GM12878 (cell line): ENCODE measurements at regions not wholly inside any gene's neighbourhood (a gene's known extent, or its start where the extent isn't known, plus 50 kb on each side); places are given as distances from the start of the nearest gene placed in this dataset.

ENCODE experiments used
- ATAC-seq: fragments of 200-7000 bp; cut with Tn5 transposase; 3 replicates; pipeline ENCODE4 v1.9.1; 2020; ENCODE audit warnings: mild to moderate bottlenecking, moderate library complexity
- BruUV-seq: library from RNA; stranded (reverse); fragments of 400-500 nt; replicated peaks from 2 replicates; lab custom pipeline; 2021; lab: Mats Ljungman, UMichigan
- CTCF ChIA-PET: fragments of 300-600 bp; sonication (Branson Sonifier 250); formaldehyde crosslinking; extraction: SDS; loops from one replicate; lab custom pipeline; 2021; ENCODE audit warnings: inconsistent platforms; lab: Yijun Ruan, JAX
- POLR2A ChIA-PET: fragments of 350-600 bp; formaldehyde crosslinking; extraction: SDS; loops from one replicate; lab custom pipeline; 2021; ENCODE audit warnings: inconsistent platforms; lab: Charles Lee
- RAD21 ChIA-PET: fragments of 300-600 bp; sonication (Branson Sonifier 250); formaldehyde crosslinking; loops from one replicate; lab custom pipeline; 2023; ENCODE audit warnings: antibody characterized with exemption; ENCODE audit not compliant: unreplicated experiment; lab: Charles Lee
- SMC1A ChIA-PET: fragments of 300-600 bp; sonication (Branson Sonifier 250); formaldehyde crosslinking; loops from one replicate; lab custom pipeline; 2023; ENCODE audit not compliant: unreplicated experiment, uncharacterized antibody; lab: Charles Lee
- DNase-seq: peaks from one replicate; pipeline ENCODE4 v3.0.0-alpha.2; 2011; ENCODE audit warnings: low read depth, low spot score
- FAIRE-seq: peaks from 3 replicates; lab custom pipeline; 2011; peaks lifted over from hg19 to GRCh38; lab: Jason Lieb, UNC
- H2AFZ ChIP-seq: 2 replicates; pipeline ENCODE4 v1.6.0; 2011; ENCODE audit warnings: low read depth, low read length, control low read depth; ENCODE audit not compliant: control insufficient read depth
- H3K27ac ChIP-seq: 2 replicates; pipeline ENCODE4 v1.5.1; 2011; ENCODE audit warnings: control low read depth; ENCODE audit not compliant: control insufficient read depth, insufficient read depth
- H3K27me3 ChIP-seq, 2 experiments: replicated peaks in 1 of 2; 2 replicates each; pipeline versions ENCODE4 v1.6.0 to v1.6.1; 2011; ENCODE audit warnings: low read length in 1 of 2; ENCODE audit not compliant: control insufficient read depth in 2 of 2, insufficient read depth in 2 of 2
- H3K36me3 ChIP-seq, 2 experiments: 2 replicates each; pipeline ENCODE4 v1.5.1; 2011; ENCODE audit warnings: low read length in 1 of 2; ENCODE audit not compliant: control insufficient read depth in 2 of 2, insufficient read depth in 2 of 2
- H3K4me1 ChIP-seq: 2 replicates; pipeline ENCODE4 v1.6.1; 2011; ENCODE audit warnings: mild to moderate bottlenecking, low read length, moderate library complexity, mixed read lengths; ENCODE audit not compliant: control insufficient read depth, insufficient read depth
- H3K4me2 ChIP-seq: 2 replicates; pipeline ENCODE4 v1.6.0; 2011; ENCODE audit warnings: control low read depth; ENCODE audit not compliant: control insufficient read depth, insufficient read depth
- H3K4me3 ChIP-seq: fragments of 200-600 bp; sonication (generic); 2 replicates; pipeline ENCODE4 v1.5.1; 2016
- H3K79me2 ChIP-seq: 2 replicates; pipeline ENCODE4 v1.6.0; 2011; ENCODE audit warnings: low read length; ENCODE audit not compliant: control insufficient read depth, insufficient read depth
- H3K9ac ChIP-seq: 2 replicates; pipeline ENCODE4 v1.8.0; 2011; ENCODE audit warnings: low read length, control low read depth, mixed read lengths; ENCODE audit not compliant: control insufficient read depth, insufficient read depth
- H3K9me3 ChIP-seq: replicated peaks from 3 replicates; pipeline ENCODE4 v1.5.1; 2011; ENCODE audit warnings: mild to moderate bottlenecking, low read length; ENCODE audit not compliant: control insufficient read depth, insufficient read depth
- H4K20me1 ChIP-seq: 2 replicates; pipeline ENCODE4 v1.6.0; 2011; ENCODE audit not compliant: control insufficient read depth, insufficient read depth
- ASH2L ChIP-seq: fragments of 300-600, 200-600 bp; sonication (generic); IDR thresholded peaks from 2 replicates; pipeline ENCODE4 v1.6.1; 2017; ENCODE audit warnings: low read depth, mild to moderate bottlenecking, borderline replicate concordance
- BHLHE40 ChIP-seq, 2 experiments: fragments of 450-650 bp in 1 of 2; IDR thresholded peaks; 2 replicates each; pipeline ENCODE4 v1.6.1; 2011 to 2017; ENCODE audit warnings: low read depth in 2 of 2, borderline replicate concordance in 1 of 2, improper control_type of control experiment in 1 of 2, low read length in 1 of 2, mild to moderate bottlenecking in 1 of 2
- MEF2A ChIP-seq: IDR thresholded peaks from 2 replicates; pipeline ENCODE4 v1.6.1; 2011; ENCODE audit warnings: low read depth, mild to moderate bottlenecking, low read length, moderate library complexity; ENCODE audit not compliant: insufficient read depth
- NFIC ChIP-seq: IDR thresholded peaks from 2 replicates; pipeline ENCODE4 v1.6.1; 2012; ENCODE audit warnings: low read depth, mild to moderate bottlenecking, inconsistent platforms, low read length, moderate library complexity
- RAD21 ChIP-seq: IDR thresholded peaks from 2 replicates; pipeline ENCODE4 v1.6.1; 2011; ENCODE audit warnings: mild to moderate bottlenecking, low read depth, low read length, moderate library complexity; ENCODE audit not compliant: insufficient read depth
- SMARCA5 ChIP-seq: fragments of 450-650 bp; IDR thresholded peaks from 2 replicates; pipeline ENCODE4 v1.6.1; 2017; ENCODE audit warnings: mild to moderate bottlenecking
- SREBF1 ChIP-seq: IDR thresholded peaks from 2 replicates; pipeline ENCODE4 v1.6.1; 2012; ENCODE audit warnings: mild to moderate bottlenecking, low read length
- ZNF24 ChIP-seq: fragments of 450-650 bp; IDR thresholded peaks from 2 replicates; pipeline ENCODE4 v1.6.1; 2017; ENCODE audit warnings: antibody characterized with exemption, mild to moderate bottlenecking
- WGBS: methylation state at CpG from one replicate; pipeline ENCODE4 v1.1.6; 2016; ENCODE audit warnings: low lambda C conversion rate; ENCODE audit not compliant: insufficient replicate concordance, insufficient coverage; ENCODE audit errors: missing lambda C conversion rate; 5-methylcytosine and 5-hydroxymethylcytosine counted together
- in situ Hi-C: fragments of 300-500 bp; cut with MboI; formaldehyde crosslinking; loops from 9 replicates; pipeline ENCODE4 v1.14.3; 2018; ENCODE audit warnings: mixed read lengths
- intact Hi-C: fragments of 100-400 bp; cut with micrococcal nuclease; formaldehyde crosslinking; loops from one replicate; pipeline ENCODE4 v1.14.2; 2022; ENCODE audit not compliant: unreplicated experiment
- TF ChIP-seq, protein P1 (sequence below): fragments of 450-650 bp; IDR thresholded peaks from 2 replicates; pipeline ENCODE4 v1.6.1; 2014; ENCODE audit warnings: mild to moderate bottlenecking
- TF ChIP-seq, protein P2 (sequence below): fragments of 450-650 bp; IDR thresholded peaks from 2 replicates; pipeline ENCODE4 v1.6.1; 2016; ENCODE audit warnings: mild to moderate bottlenecking
- TF ChIP-seq, protein P3 (sequence below): fragments of 150-350 bp; IDR thresholded peaks from 2 replicates; pipeline ENCODE4 v1.6.1; 2016; ENCODE audit warnings: low read depth, low read length
- TF ChIP-seq, protein P4 (sequence below): fragments of 150-350 bp; IDR thresholded peaks from 2 replicates; pipeline ENCODE4 v1.6.1; 2014; ENCODE audit warnings: mild to moderate bottlenecking, low read depth, low read length

DNA sequence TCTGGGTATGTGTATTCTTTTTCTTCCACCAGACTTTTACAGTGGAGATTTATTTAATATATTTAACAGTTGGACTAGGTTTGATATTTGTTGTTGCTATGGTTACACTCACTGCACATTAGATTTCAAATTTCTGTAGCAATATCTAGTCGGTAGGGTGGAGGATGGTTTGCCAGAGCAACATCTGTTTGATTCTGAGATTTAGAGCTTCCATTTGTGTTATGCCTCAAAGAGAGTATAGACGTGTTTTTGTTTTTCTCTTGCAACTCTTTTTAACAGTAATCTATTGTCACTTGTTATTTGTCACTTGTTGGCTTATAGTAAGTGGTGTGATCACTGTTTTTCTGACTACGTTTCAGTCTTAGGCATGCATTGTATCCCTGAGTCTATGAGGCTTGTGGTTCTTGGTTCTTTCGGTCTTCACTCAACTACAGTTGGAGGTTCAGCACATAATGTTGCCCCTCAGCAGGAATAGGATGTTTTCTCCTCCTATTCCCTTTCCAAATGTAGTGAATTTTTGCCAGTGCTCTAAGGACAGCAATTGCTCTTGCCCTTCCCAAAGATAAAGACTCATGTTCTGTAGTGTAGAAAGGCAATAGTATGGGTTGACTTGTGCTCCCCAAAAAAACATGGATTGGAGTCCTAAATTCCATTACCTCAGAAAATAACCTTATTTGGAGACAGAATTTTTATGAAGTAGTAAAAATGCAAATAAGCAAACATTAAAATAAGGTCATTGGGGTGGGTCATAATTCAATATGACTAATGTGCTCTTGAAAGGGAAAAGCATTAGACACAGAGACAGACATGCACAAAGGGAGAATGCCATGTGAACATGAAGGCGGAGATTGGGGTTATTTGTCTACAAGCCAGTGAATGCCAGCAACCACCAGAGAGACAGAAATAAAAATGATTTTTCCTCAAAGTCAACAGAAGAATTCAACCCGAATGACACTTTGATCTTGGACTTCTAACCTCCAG is 692.1 kb downstream of the DIPK2A start (continued):
- TF ChIP-seq, protein P1, sequence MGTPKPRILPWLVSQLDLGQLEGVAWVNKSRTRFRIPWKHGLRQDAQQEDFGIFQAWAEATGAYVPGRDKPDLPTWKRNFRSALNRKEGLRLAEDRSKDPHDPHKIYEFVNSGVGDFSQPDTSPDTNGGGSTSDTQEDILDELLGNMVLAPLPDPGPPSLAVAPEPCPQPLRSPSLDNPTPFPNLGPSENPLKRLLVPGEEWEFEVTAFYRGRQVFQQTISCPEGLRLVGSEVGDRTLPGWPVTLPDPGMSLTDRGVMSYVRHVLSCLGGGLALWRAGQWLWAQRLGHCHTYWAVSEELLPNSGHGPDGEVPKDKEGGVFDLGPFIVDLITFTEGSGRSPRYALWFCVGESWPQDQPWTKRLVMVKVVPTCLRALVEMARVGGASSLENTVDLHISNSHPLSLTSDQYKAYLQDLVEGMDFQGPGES, result no peak
- TF ChIP-seq SMARCA5 (no peak), BHLHE40 (IDR thresholded peaks at IDR 0.05; ENCODE audit: borderline replicate concordance in 1 of 2, low read depth in 2 of 2, low read length in 1 of 2) (no peak)

DNA sequence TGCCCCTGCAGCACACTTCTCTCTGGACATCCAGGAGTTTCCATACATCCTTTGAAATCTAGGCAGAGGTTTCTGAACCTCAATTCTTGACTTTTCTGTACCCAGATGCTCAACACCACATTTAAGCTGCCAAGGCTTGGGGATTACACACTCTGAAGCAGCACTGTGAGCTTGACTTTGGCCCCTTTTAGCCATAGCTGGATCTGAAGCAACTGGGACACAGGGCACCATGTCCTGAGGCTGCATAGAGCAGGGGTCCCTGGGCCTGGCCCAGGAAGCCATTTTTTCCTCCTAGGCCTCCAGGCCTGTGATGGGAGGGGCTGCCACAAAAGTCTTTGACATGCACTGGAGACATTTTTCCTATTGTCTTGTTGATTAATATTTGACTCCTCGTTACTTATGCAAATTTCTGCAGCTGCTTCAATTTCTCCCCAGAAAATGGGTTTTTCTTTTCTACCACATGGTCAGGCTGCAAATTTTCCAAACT is 694.0 kb downstream of the DIPK2A start:
- H4K20me1 ChIP-seq, result no peaks in the 10 kb centered on the region
- no peak for ATAC-seq
- no TSS peak for BruUV-seq
- WGBS, result 0% methylated on average over 1 of the region's 1 CpG
- H3K27me3 ChIP-seq, result no peaks in the 10 kb centered on the region
- POLR2A ChIA-PET, result no interaction called here
- no peak overlapping the region for H3K27ac ChIP-seq
- intact Hi-C loops, result no loop called here
- no peaks in the 10 kb centered on the region for H3K4me1 ChIP-seq
- H3K9me3 ChIP-seq, result no peaks in the 10 kb centered on the region; the same call in 2 of the 3 replicates
- RAD21 ChIA-PET, result no interaction called here
- in situ Hi-C loops, result no loop called here
- SMC1A ChIA-PET, result no interaction called here
- no peak for DNase-seq
- no peaks in the 10 kb centered on the region for H3K79me2 ChIP-seq
- no peak for FAIRE-seq
- no peak overlapping the region for H3K4me2 ChIP-seq
- H3K4me3 ChIP-seq, result no peak overlapping the region
- no peak overlapping the region for H3K9ac ChIP-seq
- CTCF ChIA-PET, result no interaction called here
- H3K36me3 ChIP-seq, result no peaks in the 10 kb centered on the region
- H2AFZ ChIP-seq, result no peak overlapping the region
- TF ChIP-seq MEF2A (no peak), ASH2L (no peak), ZNF24 (no peak), NFIC (no peak), SREBF1 (no peak), RAD21 (no peak), SMARCA5 (no peak)
- TF ChIP-seq, protein P2, sequence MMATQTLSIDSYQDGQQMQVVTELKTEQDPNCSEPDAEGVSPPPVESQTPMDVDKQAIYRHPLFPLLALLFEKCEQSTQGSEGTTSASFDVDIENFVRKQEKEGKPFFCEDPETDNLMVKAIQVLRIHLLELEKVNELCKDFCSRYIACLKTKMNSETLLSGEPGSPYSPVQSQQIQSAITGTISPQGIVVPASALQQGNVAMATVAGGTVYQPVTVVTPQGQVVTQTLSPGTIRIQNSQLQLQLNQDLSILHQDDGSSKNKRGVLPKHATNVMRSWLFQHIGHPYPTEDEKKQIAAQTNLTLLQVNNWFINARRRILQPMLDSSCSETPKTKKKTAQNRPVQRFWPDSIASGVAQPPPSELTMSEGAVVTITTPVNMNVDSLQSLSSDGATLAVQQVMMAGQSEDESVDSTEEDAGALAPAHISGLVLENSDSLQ, result no peak
- TF ChIP-seq, protein P3, sequence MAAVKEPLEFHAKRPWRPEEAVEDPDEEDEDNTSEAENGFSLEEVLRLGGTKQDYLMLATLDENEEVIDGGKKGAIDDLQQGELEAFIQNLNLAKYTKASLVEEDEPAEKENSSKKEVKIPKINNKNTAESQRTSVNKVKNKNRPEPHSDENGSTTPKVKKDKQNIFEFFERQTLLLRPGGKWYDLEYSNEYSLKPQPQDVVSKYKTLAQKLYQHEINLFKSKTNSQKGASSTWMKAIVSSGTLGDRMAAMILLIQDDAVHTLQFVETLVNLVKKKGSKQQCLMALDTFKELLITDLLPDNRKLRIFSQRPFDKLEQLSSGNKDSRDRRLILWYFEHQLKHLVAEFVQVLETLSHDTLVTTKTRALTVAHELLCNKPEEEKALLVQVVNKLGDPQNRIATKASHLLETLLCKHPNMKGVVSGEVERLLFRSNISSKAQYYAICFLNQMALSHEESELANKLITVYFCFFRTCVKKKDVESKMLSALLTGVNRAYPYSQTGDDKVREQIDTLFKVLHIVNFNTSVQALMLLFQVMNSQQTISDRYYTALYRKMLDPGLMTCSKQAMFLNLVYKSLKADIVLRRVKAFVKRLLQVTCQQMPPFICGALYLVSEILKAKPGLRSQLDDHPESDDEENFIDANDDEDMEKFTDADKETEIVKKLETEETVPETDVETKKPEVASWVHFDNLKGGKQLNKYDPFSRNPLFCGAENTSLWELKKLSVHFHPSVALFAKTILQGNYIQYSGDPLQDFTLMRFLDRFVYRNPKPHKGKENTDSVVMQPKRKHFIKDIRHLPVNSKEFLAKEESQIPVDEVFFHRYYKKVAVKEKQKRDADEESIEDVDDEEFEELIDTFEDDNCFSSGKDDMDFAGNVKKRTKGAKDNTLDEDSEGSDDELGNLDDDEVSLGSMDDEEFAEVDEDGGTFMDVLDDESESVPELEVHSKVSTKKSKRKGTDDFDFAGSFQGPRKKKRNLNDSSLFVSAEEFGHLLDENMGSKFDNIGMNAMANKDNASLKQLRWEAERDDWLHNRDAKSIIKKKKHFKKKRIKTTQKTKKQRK, result no peak
- TF ChIP-seq, protein P4, sequence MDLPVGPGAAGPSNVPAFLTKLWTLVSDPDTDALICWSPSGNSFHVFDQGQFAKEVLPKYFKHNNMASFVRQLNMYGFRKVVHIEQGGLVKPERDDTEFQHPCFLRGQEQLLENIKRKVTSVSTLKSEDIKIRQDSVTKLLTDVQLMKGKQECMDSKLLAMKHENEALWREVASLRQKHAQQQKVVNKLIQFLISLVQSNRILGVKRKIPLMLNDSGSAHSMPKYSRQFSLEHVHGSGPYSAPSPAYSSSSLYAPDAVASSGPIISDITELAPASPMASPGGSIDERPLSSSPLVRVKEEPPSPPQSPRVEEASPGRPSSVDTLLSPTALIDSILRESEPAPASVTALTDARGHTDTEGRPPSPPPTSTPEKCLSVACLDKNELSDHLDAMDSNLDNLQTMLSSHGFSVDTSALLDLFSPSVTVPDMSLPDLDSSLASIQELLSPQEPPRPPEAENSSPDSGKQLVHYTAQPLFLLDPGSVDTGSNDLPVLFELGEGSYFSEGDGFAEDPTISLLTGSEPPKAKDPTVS, result no peak
